Caco-2 (cell line): ENCODE measurements at regions not wholly inside any gene's neighbourhood (a gene's known extent, or its start where the extent isn't known, plus 50 kb on each side); places are given as distances from the start of the nearest gene placed in this dataset.

ENCODE experiments used
- BruUV-seq: library from RNA; stranded (reverse); fragments of 400-500 nt; replicated peaks from 2 replicates; lab custom pipeline; 2021; lab: Mats Ljungman, UMichigan
- CTCF ChIA-PET: fragments of 300-600 bp; sonication (Branson Sonifier 250); formaldehyde crosslinking; loops from one replicate; lab custom pipeline; 2022; ENCODE audit warnings: antibody characterized with exemption; lab: Charles Lee
- POLR2A ChIA-PET: fragments of 300-600 bp; sonication (Branson Sonifier 250); formaldehyde crosslinking; loops from one replicate; lab custom pipeline; 2022; ENCODE audit warnings: antibody characterized with exemption; lab: Charles Lee
- DNase-seq, 2 experiments: peaks; one replicate each; pipeline versions ENCODE4 v3.0.0 to v3.0.0-alpha.2; 2020 to 2022
- H3K27me3 ChIP-seq: replicated peaks from 2 replicates; pipeline ENCODE4 v1.6.0; 2011; ENCODE audit warnings: low read length; ENCODE audit not compliant: control insufficient read depth, insufficient read depth
- H3K36me3 ChIP-seq: 2 replicates; pipeline ENCODE4 v1.5.1; 2011; ENCODE audit warnings: low read length; ENCODE audit not compliant: control insufficient read depth, insufficient read depth
- H3K4me1 ChIP-seq: fragments of 250-450 bp; sonication (Bioruptor Pico); 2 replicates; pipeline ENCODE4 v1.5.1; 2020; ENCODE audit warnings: mild to moderate bottlenecking
- H3K4me3 ChIP-seq: 2 replicates; pipeline ENCODE4 v1.5.1; 2011; ENCODE audit warnings: low read depth, mild to moderate bottlenecking, control low read depth, low read length
- H3K9me3 ChIP-seq: fragments of 250-450 bp; sonication (Bioruptor Pico); 2 replicates; pipeline ENCODE4 v1.5.1; 2020; ENCODE audit warnings: mild to moderate bottlenecking, moderate library complexity
- H3K27ac Mint-ChIP-seq: one replicate; pipeline ENCODE4 v1.8.0; 2022; ENCODE audit warnings: mixed read lengths; ENCODE audit not compliant: unreplicated experiment
- H3K27me3 Mint-ChIP-seq: one replicate; pipeline ENCODE4 v1.8.0; 2022; ENCODE audit warnings: mixed read lengths; ENCODE audit not compliant: insufficient read depth, unreplicated experiment
- H3K36me3 Mint-ChIP-seq: one replicate; pipeline ENCODE4 v1.8.0; 2022; ENCODE audit warnings: mild to moderate bottlenecking, mixed read lengths; ENCODE audit not compliant: insufficient read depth, unreplicated experiment
- H3K4me1 Mint-ChIP-seq: one replicate; pipeline ENCODE4 v1.8.0; 2022; ENCODE audit warnings: low read depth, mixed read lengths; ENCODE audit not compliant: unreplicated experiment
- H3K4me3 Mint-ChIP-seq: one replicate; pipeline ENCODE4 v1.8.0; 2022; ENCODE audit warnings: mild to moderate bottlenecking, moderate library complexity, mixed read lengths; ENCODE audit not compliant: unreplicated experiment
- H3K9me3 Mint-ChIP-seq: one replicate; pipeline ENCODE4 v1.8.0; 2022; ENCODE audit warnings: mixed read lengths; ENCODE audit not compliant: unreplicated experiment
- CTCF ChIP-seq, 2 experiments: fragments of 200-600 bp in 1 of 2; IDR thresholded peaks; 1 replicate in 1 of 2; 2 replicates in 1 of 2; pipeline versions ENCODE4 v1.5.1 to v1.8.0; 2011 to 2022; ENCODE audit warnings: antibody characterized with exemption in 1 of 2, control low read depth in 1 of 2, inconsistent platforms in 1 of 2, low read depth in 1 of 2, low read length in 1 of 2, mild to moderate bottlenecking in 1 of 2, moderate library complexity in 1 of 2; ENCODE audit not compliant: insufficient read depth in 1 of 2, severe bottlenecking in 1 of 2, unreplicated experiment in 1 of 2
- intact Hi-C: fragments of 100-400 bp; cut with micrococcal nuclease; formaldehyde crosslinking; loops from one replicate; pipeline ENCODE4 v1.10.0; 2022; ENCODE audit not compliant: unreplicated experiment

- intact Hi-C loops = loop anchor here (2.0 kb wide), 1 partner anchor 16 kb away; no protein-coding TSS in a partner anchor
- ChIA-PET POLR2A (no interaction called here), CTCF (no interaction called here)
- Histone ChIP-seq H3K36me3 (no peaks in the 10 kb centered on the region), H3K4me1 (peaks cover 6% of the 10 kb centered on the region), H3K9me3 (0 out of 2 replicates have a peak, but pooled peaks cover 2% of the 10 kb centered on the region), H3K4me3 (no peak overlapping the region), H3K27me3 (no peaks in the 10 kb centered on the region)
- no TSS peak for BruUV-seq
- no peaks in the 10 kb centered on the region for H3K4me1 Mint-ChIP-seq
- no peaks in the 10 kb centered on the region for H3K36me3 Mint-ChIP-seq
- H3K9me3 Mint-ChIP-seq = peaks cover 9% of the 10 kb centered on the region
- peak overlapping the region; percentile 27 for H3K27ac Mint-ChIP-seq
- no peak for TF ChIP-seq CTCF (IDR thresholded peaks at IDR 0.05; ENCODE audit: insufficient read depth in 1 of 2, low read depth in 1 of 2, low read length in 1 of 2, severe bottlenecking in 1 of 2, unreplicated experiment in 1 of 2)
- DNase-seq = no peak
- no peaks in the 10 kb centered on the region for H3K27me3 Mint-ChIP-seq
- H3K4me3 Mint-ChIP-seq = no peak overlapping the region
Measured at GRCh38 chr13:29909081-29909730, 58.8 kb upstream of the UBL3 start.

GRCh38 chr13:29908416-29909080, 58.1 kb upstream of the UBL3 start:
- no peaks in the 10 kb centered on the region for H3K27me3 Mint-ChIP-seq

More at GRCh38 chr13:29908416-29909080, 58.1 kb upstream of the UBL3 start:
- Mint-ChIP-seq H3K4me3 (no peak overlapping the region), H3K9me3 (peaks cover 9% of the 10 kb centered on the region), H3K27ac (no peak overlapping the region), H3K36me3 (no peaks in the 10 kb centered on the region), H3K4me1 (no peaks in the 10 kb centered on the region)
- BruUV-seq = no TSS peak
- Histone ChIP-seq H3K4me1 (peaks cover 6% of the 10 kb centered on the region), H3K36me3 (no peaks in the 10 kb centered on the region), H3K27me3 (no peaks in the 10 kb centered on the region), H3K9me3 (0 out of 2 replicates have a peak, but pooled peaks cover 2% of the 10 kb centered on the region), H3K4me3 (no peak overlapping the region)
- DNase-seq = no peak
- POLR2A ChIA-PET = no interaction called here
- intact Hi-C loops = loop anchor here (2.0 kb wide), 1 partner anchor 16 kb away; no protein-coding TSS in a partner anchor
- no peak for TF ChIP-seq CTCF (IDR thresholded peaks at IDR 0.05; ENCODE audit: insufficient read depth in 1 of 2, low read depth in 1 of 2, low read length in 1 of 2, severe bottlenecking in 1 of 2, unreplicated experiment in 1 of 2)
- CTCF ChIA-PET = no interaction called here
